ENCODE measurements at regions not wholly inside any gene's neighbourhood (a gene's known extent, or its start where the extent isn't known, plus 50 kb on each side); places are given as distances from the start of the nearest gene placed in this dataset.
"Not testable (repeated sequence)": the region's sequence is repeated elsewhere in the genome, so short reads cannot be mapped to it uniquely, and the experiment has no call there.

GRCh38 chr12:84495711-84496110 is 416.9 kb downstream of the SLC6A15 start:
- no peak for DNase-seq (ENCODE audit: low read depth)

GRCh38 chr12:84492351-84492883 is 420.2 kb downstream of the SLC6A15 start:
- no peak for DNase-seq (ENCODE audit: low read depth)

GRCh38 chr12:84484798-84485197 is 427.8 kb downstream of the SLC6A15 start:
- DNase-seq (ENCODE audit: low read depth), result no peak

GRCh38 chr12:84480803-84481202 is 431.8 kb downstream of the SLC6A15 start:
- DNase-seq (ENCODE audit: low read depth), result no peak

GRCh38 chr12:84470361-84470760 is 442.2 kb downstream of the SLC6A15 start:
- no peak for DNase-seq (ENCODE audit: low read depth)

GRCh38 chr12:84464616-84465015 is 448.0 kb downstream of the SLC6A15 start:
- no peak for DNase-seq (ENCODE audit: low read depth)

- peak; percentile 57 for DNase-seq (ENCODE audit: low read depth)
These were observed 448.7 kb downstream of the SLC6A15 start for GRCh38 chr12:84463741-84464495.

GRCh38 chr12:84455598-84455997 is 457.0 kb downstream of the SLC6A15 start:
- no peak for DNase-seq (ENCODE audit: low read depth)

- not testable (repeated sequence) for DNase-seq (ENCODE audit: low read depth)
These were observed 466.1 kb downstream of the SLC6A15 start for GRCh38 chr12:84446478-84446877.

- DNase-seq (ENCODE audit: low read depth), result no peak
These were observed 476.5 kb downstream of the SLC6A15 start for GRCh38 chr12:84436134-84436533.

GRCh38 chr12:84435682-84436081 is 476.9 kb downstream of the SLC6A15 start:
- DNase-seq (ENCODE audit: low read depth), result no peak

GRCh38 chr12:84422340-84422739 is 490.3 kb downstream of the SLC6A15 start:
- no peak for DNase-seq (ENCODE audit: low read depth)

- DNase-seq (ENCODE audit: low read depth), result no peak
These were observed 491.5 kb downstream of the SLC6A15 start for GRCh38 chr12:84421103-84421502.

GRCh38 chr12:84416626-84417025 is 496.0 kb downstream of the SLC6A15 start:
- DNase-seq (ENCODE audit: low read depth), result no peak

- DNase-seq (ENCODE audit: low read depth), result no peak
These were observed 496.7 kb downstream of the SLC6A15 start for GRCh38 chr12:84415946-84416345.

GRCh38 chr12:84413656-84414055 is 498.9 kb downstream of the SLC6A15 start:
- DNase-seq (ENCODE audit: low read depth), result no peak

GRCh38 chr12:84412226-84412625 is 500.4 kb downstream of the SLC6A15 start:
- peak; percentile 3 for DNase-seq (ENCODE audit: low read depth)

GRCh38 chr12:84411031-84411430 is 501.6 kb downstream of the SLC6A15 start:
- no peak for DNase-seq (ENCODE audit: low read depth)

GRCh38 chr12:84408936-84409335 is 503.7 kb downstream of the SLC6A15 start:
- no peak for DNase-seq (ENCODE audit: low read depth)

- DNase-seq (ENCODE audit: low read depth), result not testable (repeated sequence)
These were observed 505.9 kb downstream of the SLC6A15 start for GRCh38 chr12:84406720-84407119.

- DNase-seq (ENCODE audit: low read depth), result no peak
These were observed 514.8 kb downstream of the SLC6A15 start for GRCh38 chr12:84397846-84398245.

GRCh38 chr12:84397263-84397662 is 515.3 kb downstream of the SLC6A15 start:
- no peak for DNase-seq (ENCODE audit: low read depth)

GRCh38 chr12:84391176-84391575 is 521.4 kb downstream of the SLC6A15 start:
- DNase-seq (ENCODE audit: low read depth), result not testable (repeated sequence)

GRCh38 chr12:84384384-84384783 is 528.2 kb downstream of the SLC6A15 start:
- DNase-seq (ENCODE audit: low read depth), result no peak

Measured in GM04503 (cell line).